ENCODE measurements at regions not wholly inside any gene's neighbourhood (a gene's known extent, or its start where the extent isn't known, plus 50 kb on each side); places are given as distances from the start of the nearest gene placed in this dataset.

DNA sequence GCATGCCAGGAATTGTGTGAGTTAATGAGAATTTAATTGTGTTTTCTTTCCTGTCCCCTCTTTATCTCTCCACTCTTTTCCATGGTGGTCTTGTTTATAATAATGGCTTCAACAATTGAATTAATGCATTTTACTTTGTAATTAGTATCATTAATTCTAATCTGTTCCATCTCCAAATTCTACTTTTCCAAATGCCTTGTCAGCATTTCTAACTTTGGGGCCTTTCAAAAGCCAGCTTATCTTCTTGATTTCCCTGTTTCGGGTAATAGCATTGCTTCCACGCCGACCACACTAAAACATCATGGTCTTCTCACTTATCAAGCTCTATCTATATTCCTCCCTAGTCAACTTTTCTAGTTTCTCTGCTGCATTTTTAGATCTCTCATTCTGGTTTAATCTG is 54.2 kb upstream of the RMST start:
- POLR2A ChIA-PET = no interaction called here
- Histone ChIP-seq H3K36me3 (ENCODE audit: control insufficient read depth, insufficient read depth, low read length) (no peaks in the 10 kb centered on the region), H3K27ac (ENCODE audit: low read length) (no peak overlapping the region), H3K9me3 (ENCODE audit: control insufficient read depth, insufficient read depth, low read depth, low read length) (no peaks in the 10 kb centered on the region), H3K4me3 (ENCODE audit: low read depth in 2 of 2, low read length in 2 of 2) (no peak overlapping the region), H3K27me3 (ENCODE audit: control insufficient read depth, insufficient read depth, low read length) (no peaks in the 10 kb centered on the region), H3K4me1 (ENCODE audit: control insufficient read depth, insufficient read depth, low read length) (no peaks in the 10 kb centered on the region)
- TF ChIP-seq, protein P1, sequence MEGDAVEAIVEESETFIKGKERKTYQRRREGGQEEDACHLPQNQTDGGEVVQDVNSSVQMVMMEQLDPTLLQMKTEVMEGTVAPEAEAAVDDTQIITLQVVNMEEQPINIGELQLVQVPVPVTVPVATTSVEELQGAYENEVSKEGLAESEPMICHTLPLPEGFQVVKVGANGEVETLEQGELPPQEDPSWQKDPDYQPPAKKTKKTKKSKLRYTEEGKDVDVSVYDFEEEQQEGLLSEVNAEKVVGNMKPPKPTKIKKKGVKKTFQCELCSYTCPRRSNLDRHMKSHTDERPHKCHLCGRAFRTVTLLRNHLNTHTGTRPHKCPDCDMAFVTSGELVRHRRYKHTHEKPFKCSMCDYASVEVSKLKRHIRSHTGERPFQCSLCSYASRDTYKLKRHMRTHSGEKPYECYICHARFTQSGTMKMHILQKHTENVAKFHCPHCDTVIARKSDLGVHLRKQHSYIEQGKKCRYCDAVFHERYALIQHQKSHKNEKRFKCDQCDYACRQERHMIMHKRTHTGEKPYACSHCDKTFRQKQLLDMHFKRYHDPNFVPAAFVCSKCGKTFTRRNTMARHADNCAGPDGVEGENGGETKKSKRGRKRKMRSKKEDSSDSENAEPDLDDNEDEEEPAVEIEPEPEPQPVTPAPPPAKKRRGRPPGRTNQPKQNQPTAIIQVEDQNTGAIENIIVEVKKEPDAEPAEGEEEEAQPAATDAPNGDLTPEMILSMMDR (IDR thresholded peaks at IDR 0.05) = no peak
- TF ChIP-seq SIN3A (IDR thresholded peaks at IDR 0.05; ENCODE audit: borderline replicate concordance, insufficient read depth, low read depth, low read length) (no peak), POLR2AphosphoS5 (IDR thresholded peaks at IDR 0.05; ENCODE audit: low read depth, low read length) (no peak), TCF7L2 (IDR thresholded peaks at IDR 0.05; ENCODE audit: low read depth, low read length) (no peak)
- TF ChIP-seq, protein P2, sequence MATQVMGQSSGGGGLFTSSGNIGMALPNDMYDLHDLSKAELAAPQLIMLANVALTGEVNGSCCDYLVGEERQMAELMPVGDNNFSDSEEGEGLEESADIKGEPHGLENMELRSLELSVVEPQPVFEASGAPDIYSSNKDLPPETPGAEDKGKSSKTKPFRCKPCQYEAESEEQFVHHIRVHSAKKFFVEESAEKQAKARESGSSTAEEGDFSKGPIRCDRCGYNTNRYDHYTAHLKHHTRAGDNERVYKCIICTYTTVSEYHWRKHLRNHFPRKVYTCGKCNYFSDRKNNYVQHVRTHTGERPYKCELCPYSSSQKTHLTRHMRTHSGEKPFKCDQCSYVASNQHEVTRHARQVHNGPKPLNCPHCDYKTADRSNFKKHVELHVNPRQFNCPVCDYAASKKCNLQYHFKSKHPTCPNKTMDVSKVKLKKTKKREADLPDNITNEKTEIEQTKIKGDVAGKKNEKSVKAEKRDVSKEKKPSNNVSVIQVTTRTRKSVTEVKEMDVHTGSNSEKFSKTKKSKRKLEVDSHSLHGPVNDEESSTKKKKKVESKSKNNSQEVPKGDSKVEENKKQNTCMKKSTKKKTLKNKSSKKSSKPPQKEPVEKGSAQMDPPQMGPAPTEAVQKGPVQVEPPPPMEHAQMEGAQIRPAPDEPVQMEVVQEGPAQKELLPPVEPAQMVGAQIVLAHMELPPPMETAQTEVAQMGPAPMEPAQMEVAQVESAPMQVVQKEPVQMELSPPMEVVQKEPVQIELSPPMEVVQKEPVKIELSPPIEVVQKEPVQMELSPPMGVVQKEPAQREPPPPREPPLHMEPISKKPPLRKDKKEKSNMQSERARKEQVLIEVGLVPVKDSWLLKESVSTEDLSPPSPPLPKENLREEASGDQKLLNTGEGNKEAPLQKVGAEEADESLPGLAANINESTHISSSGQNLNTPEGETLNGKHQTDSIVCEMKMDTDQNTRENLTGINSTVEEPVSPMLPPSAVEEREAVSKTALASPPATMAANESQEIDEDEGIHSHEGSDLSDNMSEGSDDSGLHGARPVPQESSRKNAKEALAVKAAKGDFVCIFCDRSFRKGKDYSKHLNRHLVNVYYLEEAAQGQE (IDR thresholded peaks at IDR 0.05; ENCODE audit: insufficient read depth in 1 of 2, low read depth in 2 of 2, low read length in 1 of 2) = no peak
- DNase-seq (ENCODE audit: low read depth, low spot score) (no peak), ATAC-seq (no peak)
- in situ Hi-C loops (cut with HindIII; ENCODE audit: low pct_unique_long_range_greater_than_20kb, low sequenced_read_pairs) = no loop called here
- CTCF ChIA-PET = no interaction called here
- no TSS peak for BruUV-seq (replicated peaks)
- intact Hi-C loops (cut with micrococcal nuclease; ENCODE audit: unreplicated experiment) = loop anchor here (10.0 kb wide), 1 partner anchor 414 kb away; no protein-coding TSS in a partner anchor

DNA sequence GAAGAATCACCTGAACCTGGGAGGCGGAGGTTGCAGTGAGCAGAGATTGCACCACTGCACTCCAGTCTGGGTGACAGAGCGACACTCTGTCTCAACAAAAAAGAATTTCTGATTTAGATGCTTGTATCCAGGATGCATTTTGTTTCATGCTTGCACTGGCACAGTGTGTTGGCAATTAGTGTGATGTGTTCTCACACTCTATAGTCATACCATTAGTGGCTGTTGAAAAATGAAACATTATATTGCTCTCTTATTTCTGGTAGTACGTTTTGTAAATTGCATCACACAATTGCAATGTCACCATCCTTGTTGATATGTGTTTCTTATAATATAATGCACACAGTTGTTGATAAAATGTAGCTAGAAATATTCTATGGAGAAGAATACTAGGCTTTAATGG is 51.3 kb upstream of the RMST start:
- no peaks in the 10 kb centered on the region for H3K9me3 ChIP-seq (ENCODE audit: control insufficient read depth, insufficient read depth, low read depth, low read length)
- H3K4me3 ChIP-seq (ENCODE audit: low read depth in 2 of 2, low read length in 2 of 2) = no peak overlapping the region
- H3K36me3 ChIP-seq (ENCODE audit: control insufficient read depth, insufficient read depth, low read length) = no peaks in the 10 kb centered on the region
- H3K27ac ChIP-seq (ENCODE audit: low read length) = no peak overlapping the region
- ChIA-PET POLR2A (no interaction called here), CTCF (no interaction called here)
- no TSS peak for BruUV-seq (replicated peaks)
- TF ChIP-seq, protein P2 (IDR thresholded peaks at IDR 0.05; ENCODE audit: insufficient read depth in 1 of 2, low read depth in 2 of 2, low read length in 1 of 2) = no peak
- TF ChIP-seq TCF7L2 (IDR thresholded peaks at IDR 0.05; ENCODE audit: low read depth, low read length) (no peak), SIN3A (IDR thresholded peaks at IDR 0.05; ENCODE audit: borderline replicate concordance, insufficient read depth, low read depth, low read length) (no peak), POLR2AphosphoS5 (IDR thresholded peaks at IDR 0.05; ENCODE audit: low read depth, low read length) (no peak)
- TF ChIP-seq, protein P1 (IDR thresholded peaks at IDR 0.05) = no peak
- no peak for ATAC-seq
- DNase-seq (ENCODE audit: low read depth, low spot score) = no peak
- no peaks in the 10 kb centered on the region for H3K27me3 ChIP-seq (ENCODE audit: control insufficient read depth, insufficient read depth, low read length)
- intact Hi-C loops (cut with micrococcal nuclease; ENCODE audit: unreplicated experiment) = no loop called here
- no peaks in the 10 kb centered on the region for H3K4me1 ChIP-seq (ENCODE audit: control insufficient read depth, insufficient read depth, low read length)
- in situ Hi-C loops (cut with HindIII; ENCODE audit: low pct_unique_long_range_greater_than_20kb, low sequenced_read_pairs) = no loop called here

Data from Panc1 (cell line).